A549 (cell line): ENCODE measurements at regions not wholly inside any gene's neighbourhood (a gene's known extent, or its start where the extent isn't known, plus 50 kb on each side); places are given as distances from the start of the nearest gene placed in this dataset.
A peak's percentile ranks its signal among the peaks of the same experiment; 100 is the strongest.

Source experiments
- ATAC-seq, 2 experiments: fragments of 200-7000 bp in 1 of 2; fragments of >200 bp in 1 of 2; cut with Nextera tagmentation in 1 of 2; cut with Tn5 transposase in 1 of 2; 3 replicates each; pipeline versions ENCODE4 v1.8.0 to v1.9.1; 2018 to 2020; ENCODE audit warnings: mild to moderate bottlenecking in 1 of 2, moderate library complexity in 1 of 2
- CTCF ChIA-PET: fragments of 300-600 bp; sonication (Branson Sonifier 250); formaldehyde crosslinking; extraction: SDS; loops from one replicate; lab custom pipeline; 2021; ENCODE audit warnings: antibody characterized with exemption, inconsistent platforms; lab: Yijun Ruan, JAX
- POLR2A ChIA-PET: fragments of 350-600 bp; formaldehyde crosslinking; extraction: SDS; loops from one replicate; lab custom pipeline; 2021; ENCODE audit warnings: antibody characterized with exemption, inconsistent platforms; lab: Yijun Ruan, JAX
- DNase-seq, 2 experiments: peaks; one replicate each; pipeline versions ENCODE4 v3.0.0 to v3.0.0-alpha.2; 2011 to 2016; ENCODE audit warnings: low read depth in 1 of 2, low spot score in 1 of 2
- FAIRE-seq: peaks from 2 replicates; lab custom pipeline; 2011; peaks lifted over from hg19 to GRCh38; lab: Jason Lieb, UNC
- H3K27ac ChIP-seq, 2 experiments: fragments of >200 bp; sonication (Bioruptor Twin); formaldehyde crosslinking; 3 replicates each; pipeline ENCODE4 v1.5.1; 2016 to 2017
- H3K4me1 ChIP-seq: fragments of >200 bp; sonication (Bioruptor Twin); formaldehyde crosslinking; 3 replicates; pipeline ENCODE4 v1.6.1; 2016
- H3K4me2 ChIP-seq: fragments of >200 bp; sonication (Bioruptor Twin); formaldehyde crosslinking; 3 replicates; pipeline ENCODE4 v1.6.1; 2016
- H3K4me3 ChIP-seq: fragments of >200 bp; sonication (Bioruptor Twin); formaldehyde crosslinking; 3 replicates; pipeline ENCODE4 v1.5.1; 2016
- H3K9me3 ChIP-seq: fragments of >200 bp; sonication (Bioruptor Twin); formaldehyde crosslinking; 3 replicates; pipeline ENCODE4 v1.6.1; 2016
- CBX2 ChIP-seq: fragments of 200-600 bp; sonication (generic); IDR thresholded peaks from 2 replicates; pipeline ENCODE4 v1.6.1; 2016; ENCODE audit warnings: low read depth, mild to moderate bottlenecking, borderline replicate concordance
- CEBPB ChIP-seq, 2 experiments: fragments of >200 bp in 1 of 2; sonication (Bioruptor Twin) in 1 of 2; formaldehyde crosslinking in 1 of 2; IDR thresholded peaks; 2 replicates each; pipeline ENCODE4 v1.6.1; 2012 to 2016
- CTCF ChIP-seq: fragments of >200 bp; sonication (Bioruptor Twin); formaldehyde crosslinking; IDR thresholded peaks from 3 replicates; pipeline ENCODE4 v1.5.1; 2016
- ELK1 ChIP-seq: fragments of 150-350 bp; IDR thresholded peaks from 2 replicates; pipeline ENCODE4 v1.6.1; 2014; ENCODE audit warnings: low read depth, mild to moderate bottlenecking, low read length
- FOSB ChIP-seq: fragments of 250-450 bp; sonication (Bioruptor Pico); IDR thresholded peaks from 2 replicates; pipeline ENCODE4 v1.5.0; 2020; ENCODE audit warnings: mild to moderate bottlenecking, moderate library complexity
- FOSL2 ChIP-seq, 2 experiments: fragments of 450-650 bp in 1 of 2; fragments of >200 bp in 1 of 2; sonication (Bioruptor Twin) in 1 of 2; formaldehyde crosslinking; IDR thresholded peaks; 2 replicates each; pipeline versions ENCODE4 v1.5.0 to v1.6.1; 2016 to 2020; ENCODE audit warnings: mild to moderate bottlenecking in 1 of 2, moderate library complexity in 1 of 2
- GATA3 ChIP-seq: IDR thresholded peaks from 2 replicates; pipeline ENCODE4 v1.6.1; 2012; ENCODE audit warnings: borderline replicate concordance
- HMGXB4 ChIP-seq: fragments of 250-450 bp; sonication (Bioruptor Pico); IDR thresholded peaks from 2 replicates; pipeline ENCODE4 v1.5.0; 2021; ENCODE audit warnings: mild to moderate bottlenecking, moderate library complexity, borderline replicate concordance
- HOXB13 ChIP-seq: fragments of 250-450 bp; sonication (Bioruptor Pico); IDR thresholded peaks from 2 replicates; pipeline ENCODE4 v1.5.0; 2020; ENCODE audit warnings: low read depth, mild to moderate bottlenecking, moderate library complexity
- HOXB5 ChIP-seq: fragments of 250-450 bp; sonication (Bioruptor Pico); IDR thresholded peaks from 2 replicates; pipeline ENCODE4 v1.5.0; 2020; ENCODE audit warnings: mild to moderate bottlenecking, moderate library complexity
- JUNB ChIP-seq: fragments of >200 bp; sonication (Bioruptor Twin); formaldehyde crosslinking; IDR thresholded peaks from 2 replicates; pipeline ENCODE4 v1.6.1; 2016
- KDM1A ChIP-seq: fragments of 200-600 bp; sonication (generic); IDR thresholded peaks from 2 replicates; pipeline ENCODE4 v1.6.1; 2016; ENCODE audit warnings: low read depth, mild to moderate bottlenecking
- MAFK ChIP-seq: fragments of 450-650 bp; IDR thresholded peaks from 2 replicates; pipeline ENCODE4 v1.6.1; 2014; ENCODE audit not compliant: partially characterized antibody
- MAX ChIP-seq: IDR thresholded peaks from 2 replicates; pipeline ENCODE4 v1.6.1; 2012
- NFE2L2 ChIP-seq: fragments of 150-350 bp; conservative IDR thresholded peaks from 2 replicates; pipeline ENCODE4 v1.6.1; 2014; ENCODE audit warnings: low read length
- PBX3 ChIP-seq: IDR thresholded peaks from 2 replicates; pipeline ENCODE4 v1.6.1; 2012
- PHF8 ChIP-seq: fragments of 200-600 bp; sonication (generic); IDR thresholded peaks from 2 replicates; pipeline ENCODE4 v1.6.1; 2016; ENCODE audit warnings: low read depth, mild to moderate bottlenecking, antibody characterized with exemption, moderate library complexity, borderline replicate concordance
- RAD21 ChIP-seq, 2 experiments: fragments of >200 bp in 1 of 2; sonication (Bioruptor Twin) in 1 of 2; formaldehyde crosslinking in 1 of 2; IDR thresholded peaks in 1 of 2; conservative IDR thresholded peaks in 1 of 2; 2 replicates in 1 of 2; 3 replicates in 1 of 2; pipeline ENCODE4 v1.6.1; 2012 to 2018; ENCODE audit warnings: inconsistent platforms in 1 of 2
- RARB ChIP-seq: fragments of 250-450 bp; sonication (Bioruptor Pico); IDR thresholded peaks from 2 replicates; pipeline ENCODE4 v1.8.0; 2021; ENCODE audit warnings: mild to moderate bottlenecking, moderate library complexity
- REST ChIP-seq: fragments of 200-600 bp; sonication (generic); IDR thresholded peaks from 2 replicates; pipeline ENCODE4 v1.6.1; 2016; ENCODE audit warnings: antibody characterized with exemption, mild to moderate bottlenecking, moderate library complexity
- RNF2 ChIP-seq: fragments of 200-600 bp; sonication (generic); IDR thresholded peaks from 2 replicates; pipeline ENCODE4 v1.6.1; 2016; ENCODE audit warnings: low read depth, mild to moderate bottlenecking, antibody characterized with exemption, moderate library complexity, borderline replicate concordance
- TFCP2L1 ChIP-seq: fragments of 250-450 bp; sonication (Bioruptor Pico); IDR thresholded peaks from 2 replicates; pipeline ENCODE4 v1.5.0; 2021; ENCODE audit warnings: mild to moderate bottlenecking
- USF2 ChIP-seq: fragments of 450-650 bp; IDR thresholded peaks from 2 replicates; pipeline ENCODE4 v1.6.1; 2014; ENCODE audit warnings: antibody characterized with exemption
- WGBS: methylation state at CpG from one replicate; pipeline ENCODE4 v1.1.6; 2017; ENCODE audit errors: missing lambda C conversion rate; 5-methylcytosine and 5-hydroxymethylcytosine counted together

- TF ChIP-seq PBX3 (no peak), KDM1A (no peak), REST (no peak)
These were observed 246.6 kb upstream of the B3GAT1 start (continued) for GRCh38 chr11:134658481-134659225.

GRCh38 chr11:134657631-134658030 is 245.6 kb upstream of the B3GAT1 start:
- H3K27ac ChIP-seq = no peak overlapping the region
- TF ChIP-seq ELK1 = no peak
- TF ChIP-seq HOXB13 (CRISPR knock-in tag) = no peak
- no peak for TF ChIP-seq HOXB5 (CRISPR knock-in tag)
- no peak for TF ChIP-seq CEBPB (IDR thresholded peaks at IDR 0.05)
- no peak for TF ChIP-seq RAD21 (conservative IDR thresholded peaks at IDR 0.05 in 1 of 2, IDR thresholded peaks at IDR 0.05 in 1 of 2)
- no peak for TF ChIP-seq RARB (CRISPR knock-in tag)
- TF ChIP-seq CBX2 = no peak
- DNase-seq (no peak), ATAC-seq (no peak), FAIRE-seq (no peak)
- no peaks in the 10 kb centered on the region for H3K9me3 ChIP-seq
- no peak overlapping the region for H3K4me3 ChIP-seq
- 17% methylated on average over 6 of the region's 6 CpGs for WGBS
- CTCF ChIA-PET = no interaction called here
- POLR2A ChIA-PET = no interaction called here
- no peaks in the 10 kb centered on the region for H3K4me1 ChIP-seq
- no peak overlapping the region for H3K4me2 ChIP-seq

- no peaks in the 10 kb centered on the region for H3K9me3 ChIP-seq
- H3K4me3 ChIP-seq = no peak overlapping the region
- H3K4me2 ChIP-seq = no peak overlapping the region
- H3K27ac ChIP-seq = no peak overlapping the region
- DNase-seq (no peak), ATAC-seq (peak in 1 of 2 experiments; percentile 34; a peak in 1 of 6 replicates), FAIRE-seq (no peak)
- 10% methylated on average over 8 of the region's 29 CpGs for WGBS
- ChIA-PET CTCF (no interaction called here), POLR2A (no interaction called here)
- no peak for TF ChIP-seq GATA3
- no peak for TF ChIP-seq RNF2
- TF ChIP-seq NFE2L2 = no peak
- no peak for TF ChIP-seq FOSB (CRISPR knock-in tag)
- no peak for TF ChIP-seq PHF8
- TF ChIP-seq MAX = no peak
- TF ChIP-seq USF2 = no peak
- no peak for TF ChIP-seq HMGXB4 (CRISPR knock-in tag)
- TF ChIP-seq MAFK = no peak
- TF ChIP-seq FOSL2 (IDR thresholded peaks at IDR 0.05) = no peak
- no peak for TF ChIP-seq FOSL2 (CRISPR knock-in tag; IDR thresholded peaks at IDR 0.05)
- no peak for TF ChIP-seq JUNB
- TF ChIP-seq TFCP2L1 (CRISPR knock-in tag) = no peak
- TF ChIP-seq CTCF = no peak
- no peaks in the 10 kb centered on the region for H3K4me1 ChIP-seq
These were observed 245.0 kb upstream of the B3GAT1 start for GRCh38 chr11:134656861-134657540.
